ENCODE measurements at regions not wholly inside any gene's neighbourhood (a gene's known extent, or its start where the extent isn't known, plus 50 kb on each side); places are given as distances from the start of the nearest gene placed in this dataset.
"Not testable (repeated sequence)": the region's sequence is repeated elsewhere in the genome, so short reads cannot be mapped to it uniquely, and the experiment has no call there.

DNA sequence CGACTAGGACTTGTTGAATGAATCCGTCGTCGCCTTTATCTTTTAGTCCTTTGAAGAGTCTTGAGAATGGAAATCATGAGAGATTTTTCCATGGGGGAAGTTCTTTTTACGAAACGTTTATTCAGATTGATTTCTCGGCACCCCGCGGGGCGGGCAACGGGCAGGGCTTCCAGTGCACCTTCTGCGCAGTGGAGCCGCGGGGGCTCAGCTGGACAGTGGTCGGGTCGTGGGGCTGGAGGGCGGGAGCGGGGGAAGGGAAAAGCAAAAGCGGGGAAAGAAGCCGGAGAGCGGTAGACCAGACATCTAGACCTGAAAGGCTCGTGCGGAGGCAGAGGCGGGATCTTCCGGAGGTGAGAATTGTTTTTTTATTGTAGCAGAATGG lies 103.0 kb downstream of the NBPF11 start:
- H3K36me3 Mint-ChIP-seq; H3K9me3 Mint-ChIP-seq; H3K27ac Mint-ChIP-seq; DNase-seq (ENCODE audit: low spot score in 2 of 2); ATAC-seq; H3K4me1 Mint-ChIP-seq: not testable (repeated sequence)
- peak overlapping the region; percentile 70 for H3K4me3 Mint-ChIP-seq

DNA sequence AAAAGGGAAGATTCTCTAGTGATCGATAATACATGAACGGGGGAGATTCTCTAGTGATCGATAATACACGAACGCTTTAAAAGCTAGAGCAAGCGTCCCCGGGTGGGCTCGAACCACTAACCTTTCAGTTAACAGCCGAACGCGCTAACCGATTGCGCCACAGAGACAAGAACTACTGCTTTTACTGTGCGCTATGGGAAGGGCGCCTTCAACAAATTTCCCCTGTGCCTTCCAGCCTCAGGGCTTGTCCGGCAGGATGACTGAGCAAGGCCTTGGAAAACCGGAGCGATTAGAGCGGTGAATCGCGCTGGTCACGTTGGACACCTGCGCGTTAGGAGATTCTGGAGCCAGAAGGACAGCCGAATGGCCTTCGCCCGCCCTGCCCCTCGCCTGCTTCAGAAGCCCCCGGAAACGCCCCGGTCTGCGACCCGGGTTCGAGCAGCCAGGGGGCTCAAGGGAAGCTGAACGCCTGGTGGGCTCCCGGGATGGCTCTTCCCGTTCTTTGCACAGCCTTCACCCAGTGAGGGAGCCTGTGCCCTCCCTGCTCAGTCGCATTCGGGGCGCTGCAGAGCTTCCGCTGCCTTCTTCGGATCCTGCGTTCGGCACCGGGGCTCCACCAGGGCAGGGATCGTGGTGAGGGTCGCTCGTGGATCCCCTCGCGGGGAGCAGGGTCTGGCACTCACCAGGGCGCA lies 103.5 kb downstream of the NBPF11 start:
- H3K27ac Mint-ChIP-seq, H3K36me3 Mint-ChIP-seq, H3K4me1 Mint-ChIP-seq, H3K9me3 Mint-ChIP-seq: not testable (repeated sequence)
- ATAC-seq: peak; percentile 39
- peak in 1 of 2 donors; percentile 59 for DNase-seq (ENCODE audit: low spot score in 2 of 2)
- peak overlapping the region; percentile 70 for H3K4me3 Mint-ChIP-seq

DNA sequence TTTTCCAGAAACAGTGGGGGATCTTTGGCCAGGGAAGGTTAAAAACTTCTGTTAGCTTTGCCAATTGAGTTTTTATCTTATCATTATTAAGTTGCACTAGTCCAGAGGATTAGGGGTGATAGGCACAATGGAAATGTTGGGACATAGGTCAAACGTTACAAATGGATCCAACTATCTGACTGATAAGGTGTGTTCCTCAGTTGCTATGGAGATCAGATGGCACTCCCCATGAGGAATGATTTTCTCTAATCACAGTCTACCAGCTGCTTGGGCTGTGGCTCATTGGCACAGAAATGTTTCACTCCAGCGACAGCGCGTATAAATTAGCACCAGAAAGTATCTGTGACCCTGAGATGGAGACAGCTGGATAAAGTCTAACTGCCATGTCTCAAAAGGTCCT lies 106.2 kb downstream of the NBPF11 start:
- H3K4me3 Mint-ChIP-seq; H3K4me1 Mint-ChIP-seq; ATAC-seq; H3K9me3 Mint-ChIP-seq; H3K36me3 Mint-ChIP-seq; H3K27ac Mint-ChIP-seq; DNase-seq (ENCODE audit: low spot score in 2 of 2): not testable (repeated sequence)

DNA sequence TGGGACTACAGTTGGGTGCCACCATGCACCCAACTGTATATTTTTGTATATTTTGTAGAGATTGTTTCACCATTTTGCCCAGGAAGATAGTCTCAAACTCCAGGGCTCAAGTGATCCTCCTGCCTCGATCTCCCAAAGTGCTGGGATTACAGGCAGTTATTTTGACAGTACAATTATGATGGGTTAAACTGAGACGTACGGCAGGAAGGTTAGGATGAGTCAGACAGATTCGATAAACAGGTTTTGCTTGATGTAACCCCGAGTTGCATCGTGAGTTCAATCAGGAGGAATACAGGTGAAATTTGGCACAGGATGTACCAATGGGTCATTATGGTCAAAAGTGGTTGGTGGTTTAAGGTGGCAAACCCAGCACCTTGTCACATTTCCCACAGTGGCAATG lies 107.6 kb downstream of the NBPF11 start:
- not testable (repeated sequence) for DNase-seq (ENCODE audit: low spot score in 2 of 2); H3K4me3 Mint-ChIP-seq; H3K27ac Mint-ChIP-seq; H3K36me3 Mint-ChIP-seq; H3K9me3 Mint-ChIP-seq; H3K4me1 Mint-ChIP-seq
- ATAC-seq: peak; percentile 66

Measured in stimulated activated effector memory CD8-positive, alpha-beta T cell treated with anti-CD3 and anti-CD28 coated beads, Interleukin-12 subunit alpha, Interleukin-12 subunit beta, amount 100 ng/mL, for 72 hours (primary cell).